ENCODE measurements at regions not wholly inside any gene's neighbourhood (a gene's known extent, or its start where the extent isn't known, plus 50 kb on each side); places are given as distances from the start of the nearest gene placed in this dataset.
A peak's percentile ranks its signal among the peaks of the same experiment; 100 is the strongest.

DNA sequence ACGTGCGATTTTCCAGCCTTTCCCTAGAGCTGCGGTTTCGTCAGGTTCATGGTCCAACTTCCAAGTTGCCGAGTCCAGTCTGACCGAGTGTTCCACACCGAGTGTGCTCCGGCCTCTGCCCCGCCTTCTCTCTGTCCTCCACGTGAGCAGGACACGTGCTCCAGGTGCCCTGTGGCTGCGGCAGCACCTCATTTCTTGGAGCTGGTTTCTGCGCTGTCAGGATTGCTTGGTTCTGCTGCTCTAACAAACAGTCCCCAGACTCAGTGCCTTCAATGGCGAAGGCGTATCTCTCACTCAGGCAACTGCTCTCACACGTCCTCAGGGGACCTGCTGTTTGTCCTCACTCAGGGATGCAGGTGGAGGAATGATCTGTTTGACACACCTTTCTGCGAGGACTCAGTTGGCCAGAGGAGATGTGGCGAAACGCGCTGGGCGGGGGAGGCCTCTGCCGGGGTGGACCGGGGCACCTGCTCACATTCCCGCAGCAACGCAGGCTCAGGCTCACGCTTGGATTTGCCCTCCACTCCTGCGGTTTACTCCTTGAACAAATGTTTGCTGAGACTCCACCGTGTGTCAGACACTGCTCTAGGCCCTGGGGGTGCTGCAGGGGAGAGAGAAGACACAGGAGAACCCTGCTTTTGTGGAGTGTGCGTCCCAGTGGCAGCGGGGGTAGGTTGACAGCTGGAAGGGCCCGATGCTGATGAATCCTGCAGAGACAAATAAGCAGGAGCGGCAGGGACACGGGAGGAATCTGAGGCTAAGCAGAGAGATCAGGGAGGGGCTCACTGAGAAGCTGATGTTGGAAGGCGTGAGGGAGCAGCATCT is 63.4 kb upstream of the FBRSL1 start:
- no peak for DNase-seq (ENCODE audit: extremely low read depth in 1 of 2, low read depth in 1 of 2)

DNA sequence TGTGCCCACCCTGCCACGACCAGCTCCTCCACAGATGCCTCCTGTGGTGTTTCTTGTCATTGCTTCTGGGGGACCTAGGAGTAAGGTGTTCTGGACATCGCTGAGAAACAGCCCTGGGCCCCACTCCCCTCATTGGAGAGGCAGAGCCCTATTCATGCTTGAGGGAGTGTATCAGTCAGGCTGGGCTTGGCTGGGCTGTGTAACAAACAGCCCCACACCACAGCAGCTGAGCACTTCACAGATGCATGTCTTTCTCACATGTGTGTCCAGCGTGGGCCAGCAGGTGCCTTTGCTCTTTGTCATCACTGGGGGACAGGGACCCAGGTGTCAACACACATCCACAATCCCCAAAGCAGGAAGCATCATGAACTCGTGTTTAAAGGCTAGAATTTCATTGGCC is 65.1 kb upstream of the FBRSL1 start:
- no peak for DNase-seq (ENCODE audit: extremely low read depth in 1 of 2, low read depth in 1 of 2)

GRCh38 chr12:132423820-132424645 is 65.9 kb upstream of the FBRSL1 start:
- no peak for DNase-seq (ENCODE audit: extremely low read depth in 1 of 2, low read depth in 1 of 2)

DNA sequence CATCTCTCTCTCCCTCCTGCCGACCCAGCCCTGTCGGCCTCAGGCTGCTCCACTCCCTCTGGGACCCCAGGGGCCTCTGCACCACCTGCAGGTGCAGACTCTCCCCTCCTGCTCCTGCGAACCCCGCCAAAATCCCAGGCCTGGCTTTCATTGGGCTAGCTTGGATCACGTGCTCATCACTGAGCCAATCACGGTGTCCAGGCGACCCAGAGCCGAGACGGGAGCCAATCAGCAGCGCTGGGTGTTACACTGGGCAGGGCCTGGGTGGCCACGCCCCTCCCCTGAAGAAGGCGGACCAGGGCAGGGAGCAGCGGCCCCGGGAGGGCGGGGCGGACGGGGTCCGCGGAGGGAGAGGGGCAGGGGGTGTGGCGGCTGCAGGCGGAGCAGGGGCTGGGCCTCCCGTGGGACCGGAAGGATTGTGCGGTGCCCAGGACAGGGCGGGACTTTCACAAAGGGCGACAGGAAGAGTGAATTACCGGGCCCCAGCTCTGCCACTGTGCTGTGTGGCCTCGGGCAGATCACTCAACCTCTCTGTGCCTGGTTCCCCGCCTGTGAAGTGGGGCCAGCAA is 66.6 kb upstream of the FBRSL1 start:
- no peak for DNase-seq (ENCODE audit: extremely low read depth in 1 of 2, low read depth in 1 of 2)

- no peak for DNase-seq (ENCODE audit: extremely low read depth in 1 of 2, low read depth in 1 of 2)
These were observed 67.4 kb upstream of the FBRSL1 start for GRCh38 chr12:132422381-132423043.

- DNase-seq (ENCODE audit: extremely low read depth in 1 of 2, low read depth in 1 of 2) = no peak
These were observed 67.9 kb upstream of the FBRSL1 start for GRCh38 chr12:132422040-132422380.

DNA sequence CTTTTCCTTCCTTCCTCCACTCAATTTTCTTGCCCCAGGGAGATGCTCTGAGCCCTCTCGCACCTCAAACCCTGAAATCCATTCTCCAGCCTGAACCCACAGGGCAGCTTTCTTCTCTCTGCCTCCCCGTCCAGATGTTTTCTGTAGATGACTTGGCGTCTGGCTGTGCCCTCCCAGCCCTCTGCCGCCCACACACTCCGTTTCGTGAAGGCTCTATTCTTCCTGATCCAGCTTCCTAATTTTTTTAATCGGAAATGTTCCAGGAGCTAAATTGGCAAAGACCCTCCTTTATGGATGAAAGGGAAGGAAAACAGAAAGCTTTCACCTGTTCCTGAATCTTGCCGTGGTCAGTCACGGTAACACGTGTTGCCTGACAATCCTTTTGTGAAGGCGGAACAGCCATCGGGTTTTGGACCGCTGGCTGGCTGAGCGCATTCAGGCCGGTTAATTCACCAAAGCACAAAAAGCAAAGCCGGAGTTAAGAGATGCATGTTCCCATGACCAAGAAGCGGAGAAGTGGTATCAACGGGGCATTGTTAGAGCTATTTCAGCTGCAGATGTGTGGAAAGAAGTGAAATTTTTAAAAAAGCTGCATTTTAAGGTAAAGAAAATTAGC is 70.2 kb upstream of the FBRSL1 start:
- DNase-seq (ENCODE audit: extremely low read depth in 1 of 2, low read depth in 1 of 2) = no peak

GRCh38 chr12:132418393-132418925 is 71.5 kb upstream of the FBRSL1 start:
- no peak for DNase-seq (ENCODE audit: extremely low read depth in 1 of 2, low read depth in 1 of 2)

- no peak for DNase-seq (ENCODE audit: extremely low read depth in 1 of 2, low read depth in 1 of 2)
These were observed 72.2 kb upstream of the FBRSL1 start for GRCh38 chr12:132417741-132418140.

GRCh38 chr12:132416827-132417226 is 73.1 kb upstream of the FBRSL1 start:
- DNase-seq (ENCODE audit: extremely low read depth in 1 of 2, low read depth in 1 of 2) = no peak

DNA sequence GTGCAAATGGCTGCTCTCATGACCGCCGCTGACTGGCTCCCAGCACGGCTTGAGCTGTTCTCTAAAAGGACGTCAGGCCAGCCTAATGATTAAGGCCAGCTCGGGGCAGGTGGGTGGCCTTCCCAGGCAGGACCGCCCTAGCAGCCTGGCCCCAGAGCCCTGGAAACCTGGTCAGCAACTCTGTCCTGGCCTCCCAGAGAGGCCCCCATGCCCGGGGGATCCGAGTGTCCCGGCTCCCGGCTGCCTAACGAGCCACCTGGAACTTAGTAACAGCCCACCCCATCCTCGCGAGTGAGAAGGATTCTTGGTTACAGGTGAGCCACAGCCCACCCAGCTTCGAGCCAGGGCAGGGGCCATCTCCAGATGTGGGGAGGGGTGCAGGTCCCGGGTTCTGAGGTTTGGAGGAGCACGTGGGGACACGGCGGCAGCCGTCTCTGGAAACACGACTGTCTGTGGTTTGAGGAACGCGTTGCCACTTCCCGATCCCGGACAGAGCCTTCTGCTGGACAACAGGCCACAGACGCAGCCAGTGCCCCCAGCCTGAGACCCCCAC is 73.8 kb upstream of the FBRSL1 start:
- no peak for DNase-seq (ENCODE audit: extremely low read depth in 1 of 2, low read depth in 1 of 2)

DNA sequence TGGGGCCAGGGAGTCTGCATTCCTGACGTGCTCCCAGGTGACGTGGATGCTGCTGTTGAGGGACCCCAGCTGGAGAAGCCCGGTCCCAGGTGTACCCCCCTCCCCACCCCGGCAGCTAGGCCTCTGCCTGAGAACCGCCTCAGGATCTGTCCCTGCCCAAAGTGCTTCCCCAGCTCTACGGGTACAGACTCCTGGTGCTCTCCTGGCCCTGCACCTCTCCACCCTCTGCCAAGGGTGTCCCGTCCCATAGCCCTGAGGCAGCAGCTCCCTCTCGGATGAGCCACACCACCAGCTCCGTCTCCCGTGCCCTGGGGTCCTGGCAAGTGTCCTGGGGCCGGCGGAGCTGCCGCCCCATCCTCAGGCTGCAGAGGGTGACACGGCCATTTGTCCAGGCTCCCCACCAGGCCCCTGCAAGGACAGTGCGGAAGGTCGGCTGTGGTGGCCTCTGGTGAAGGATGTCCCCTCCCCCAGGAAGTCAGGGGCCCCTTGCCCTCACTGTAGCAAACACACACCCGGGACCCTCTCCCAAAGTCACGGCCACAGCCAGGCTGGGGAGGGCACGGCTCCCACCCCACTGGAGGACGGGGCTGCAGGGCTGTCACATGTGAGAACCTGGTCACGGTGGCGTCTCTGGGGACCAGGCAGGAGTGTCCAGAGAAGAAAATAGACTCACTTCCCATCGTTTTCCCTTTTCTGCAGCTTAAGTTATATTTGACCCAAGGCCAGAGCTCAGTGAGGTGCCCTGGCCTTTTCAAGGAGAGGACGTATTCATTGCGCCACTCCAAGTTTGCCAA is 74.4 kb upstream of the FBRSL1 start:
- DNase-seq (ENCODE audit: extremely low read depth in 1 of 2, low read depth in 1 of 2) = no peak

DNA sequence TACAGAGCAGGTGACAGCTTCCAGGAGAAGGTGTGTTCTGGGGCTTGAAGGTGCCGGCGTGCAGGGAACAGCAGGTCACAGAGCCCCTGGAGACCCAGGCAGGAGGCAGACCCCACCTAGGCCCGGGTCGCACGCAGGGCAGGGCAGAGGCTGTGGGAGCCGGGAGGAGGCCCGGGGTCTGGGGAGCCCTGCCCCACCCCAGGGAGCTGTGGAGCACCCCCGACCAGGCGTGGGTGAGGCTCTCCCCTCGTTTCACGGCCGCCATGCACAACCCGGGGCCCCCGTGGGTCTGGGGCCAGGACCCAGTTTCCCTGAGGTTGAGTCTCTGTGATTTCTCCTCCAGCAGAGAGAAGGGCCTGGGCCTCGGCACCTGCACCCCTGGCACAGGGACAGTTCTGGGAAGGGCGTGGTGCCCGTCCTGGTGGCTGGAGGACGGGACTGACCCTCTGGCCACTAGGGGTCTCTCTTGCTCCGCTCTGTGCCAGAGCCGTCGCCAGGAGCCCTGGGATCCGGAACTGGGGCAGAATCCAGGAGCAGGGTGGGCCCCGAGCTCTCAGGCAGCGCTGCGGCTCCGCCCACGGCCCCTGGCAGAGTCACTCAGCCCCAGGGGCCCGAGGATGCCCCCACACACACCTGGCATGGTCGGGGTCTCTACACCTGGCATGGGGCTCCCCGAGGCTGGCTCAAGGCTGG is 75.2 kb upstream of the FBRSL1 start:
- peak; percentile 50 to 55 for DNase-seq (ENCODE audit: extremely low read depth in 1 of 2, low read depth in 1 of 2)

- no peak for DNase-seq (ENCODE audit: extremely low read depth in 1 of 2, low read depth in 1 of 2)
These were observed 75.9 kb upstream of the FBRSL1 start for GRCh38 chr12:132413931-132414588.

DNA sequence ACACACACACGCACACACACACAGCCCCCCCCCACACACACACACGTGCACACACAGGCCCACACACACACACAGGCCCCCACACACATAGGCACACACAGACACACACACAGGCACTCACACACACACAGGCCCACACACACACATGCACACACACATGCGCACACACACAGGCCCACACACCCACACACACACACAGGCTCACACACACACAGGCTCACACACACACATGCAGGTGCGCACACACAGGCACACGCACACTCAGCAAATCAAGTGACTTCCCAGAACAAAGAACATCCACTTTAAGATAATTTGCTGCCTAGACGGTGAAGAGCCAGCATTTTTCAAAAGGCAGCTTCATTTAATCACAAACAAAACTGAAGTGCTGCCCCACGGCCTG is 78.5 kb upstream of the FBRSL1 start:
- DNase-seq (ENCODE audit: extremely low read depth in 1 of 2, low read depth in 1 of 2) = no peak

DNA sequence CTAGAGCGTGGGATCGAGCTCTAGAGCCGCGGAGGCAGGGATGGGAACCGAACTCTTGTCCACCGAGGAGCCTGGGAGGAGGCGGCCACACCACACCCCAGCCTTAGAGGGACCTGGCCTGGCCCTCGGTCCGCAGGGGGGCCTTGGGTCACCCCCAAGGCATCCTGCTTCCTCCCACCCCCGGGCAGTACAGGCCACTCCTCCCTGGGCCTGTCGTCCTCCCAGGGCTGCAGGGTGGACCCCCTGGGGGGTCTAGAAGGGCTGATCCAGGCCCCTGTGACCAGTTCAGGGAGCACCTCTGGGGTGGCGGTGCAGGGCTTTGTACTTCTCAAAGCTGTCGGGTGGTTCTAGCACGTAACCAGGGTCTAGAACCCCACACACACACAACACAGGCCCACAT is 79.1 kb upstream of the FBRSL1 start:
- DNase-seq (ENCODE audit: extremely low read depth in 1 of 2, low read depth in 1 of 2) = no peak

GRCh38 chr12:132410296-132410625 is 79.7 kb upstream of the FBRSL1 start:
- DNase-seq (ENCODE audit: extremely low read depth in 1 of 2, low read depth in 1 of 2) = no peak

- DNase-seq (ENCODE audit: extremely low read depth in 1 of 2, low read depth in 1 of 2) = no peak
These were observed 80.3 kb upstream of the FBRSL1 start for GRCh38 chr12:132409495-132410295.

Measured in stimulated activated CD8-positive, alpha-beta memory T cell treated with anti-CD3 and anti-CD28 coated beads, Interleukin-7, amount 100 ng/mL, for 48 hours (primary cell).